ENCODE measurements at regions not wholly inside any gene's neighbourhood (a gene's known extent, or its start where the extent isn't known, plus 50 kb on each side); places are given as distances from the start of the nearest gene placed in this dataset.

GRCh38 chr14:101471723-101472517 is 89.4 kb upstream of the DIO3 start:
- intact Hi-C loops (cut with DNase I) = no loop called here
- peak; percentile 69 for DNase-seq (ENCODE audit: missing footprints)

DNA sequence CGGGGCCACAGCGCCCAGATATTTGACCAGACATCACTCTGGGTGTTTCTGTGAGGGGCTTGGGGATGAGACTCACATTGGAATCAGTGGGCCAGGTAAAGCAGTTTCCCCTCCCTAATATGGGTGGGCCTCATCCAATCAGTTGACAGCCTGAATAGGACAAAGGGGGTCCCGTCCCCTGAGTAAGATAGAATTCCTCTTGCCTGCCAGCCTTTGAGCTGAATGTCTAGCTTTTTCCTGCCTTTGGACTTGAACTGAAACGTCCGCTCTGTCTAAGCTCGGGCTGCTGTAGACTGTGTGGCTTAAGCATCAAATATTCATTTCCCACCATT is 88.8 kb upstream of the DIO3 start:
- intact Hi-C loops (cut with DNase I) = no loop called here
- ATAC-seq = no peak
- no peak for DNase-seq (ENCODE audit: missing footprints)

More at GRCh38 chr14:101471723-101472517, 89.4 kb upstream of the DIO3 start:
- no peak for ATAC-seq

DNA sequence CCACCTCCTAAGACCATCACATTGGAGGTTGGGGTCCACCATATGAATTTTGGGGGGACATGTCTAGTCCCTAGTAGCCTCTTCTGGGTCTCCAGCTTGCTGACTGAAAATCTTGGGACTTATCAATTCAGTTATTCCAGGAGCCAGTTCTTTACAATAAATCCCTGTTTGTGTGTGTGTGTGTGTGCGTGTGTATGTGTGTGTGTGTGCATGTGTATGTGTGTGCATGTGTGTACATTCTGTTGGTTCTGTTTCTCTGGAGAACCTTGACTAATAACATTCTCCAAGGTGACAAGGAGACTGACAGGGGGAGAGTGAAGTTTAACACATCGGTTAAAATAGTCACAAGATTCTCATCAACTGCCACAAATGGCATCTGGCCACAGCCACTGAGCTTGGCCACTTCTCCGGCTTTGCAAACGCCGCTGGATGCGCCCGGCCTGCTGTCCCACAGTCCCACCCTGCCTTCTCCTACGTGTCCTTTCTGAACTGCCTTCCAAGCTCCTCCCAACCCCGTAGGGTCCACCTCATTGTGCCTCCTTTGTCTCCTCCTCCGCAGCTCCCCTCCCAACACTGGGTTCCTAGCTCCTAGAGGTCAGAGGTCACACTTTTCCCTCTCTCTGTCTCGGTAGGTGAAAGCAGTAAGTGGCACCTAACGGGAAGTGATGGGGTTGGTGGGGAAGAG is 88.1 kb upstream of the DIO3 start:
- no peak for DNase-seq (ENCODE audit: missing footprints)
- intact Hi-C loops (cut with DNase I) = no loop called here
- ATAC-seq = no peak

GRCh38 chr14:101473795-101474562 is 87.3 kb upstream of the DIO3 start:
- intact Hi-C loops (cut with DNase I) = no loop called here

GRCh38 chr14:101474563-101475455 is 86.5 kb upstream of the DIO3 start:
- intact Hi-C loops (cut with DNase I) = no loop called here
- ATAC-seq (no peak), DNase-seq (ENCODE audit: missing footprints) (no peak)

More at GRCh38 chr14:101473795-101474562, 87.3 kb upstream of the DIO3 start:
- DNase-seq (ENCODE audit: missing footprints) = no peak
- no peak for ATAC-seq

- intact Hi-C loops (cut with DNase I) = no loop called here
- ATAC-seq (peak; percentile 59), DNase-seq (ENCODE audit: missing footprints) (peak; percentile 73)
These were observed 85.6 kb upstream of the DIO3 start for GRCh38 chr14:101475456-101476257.

GRCh38 chr14:101476258-101476915 is 84.9 kb upstream of the DIO3 start:
- intact Hi-C loops (cut with DNase I) = no loop called here
- DNase-seq (ENCODE audit: missing footprints) (no peak), ATAC-seq (no peak)

DNA sequence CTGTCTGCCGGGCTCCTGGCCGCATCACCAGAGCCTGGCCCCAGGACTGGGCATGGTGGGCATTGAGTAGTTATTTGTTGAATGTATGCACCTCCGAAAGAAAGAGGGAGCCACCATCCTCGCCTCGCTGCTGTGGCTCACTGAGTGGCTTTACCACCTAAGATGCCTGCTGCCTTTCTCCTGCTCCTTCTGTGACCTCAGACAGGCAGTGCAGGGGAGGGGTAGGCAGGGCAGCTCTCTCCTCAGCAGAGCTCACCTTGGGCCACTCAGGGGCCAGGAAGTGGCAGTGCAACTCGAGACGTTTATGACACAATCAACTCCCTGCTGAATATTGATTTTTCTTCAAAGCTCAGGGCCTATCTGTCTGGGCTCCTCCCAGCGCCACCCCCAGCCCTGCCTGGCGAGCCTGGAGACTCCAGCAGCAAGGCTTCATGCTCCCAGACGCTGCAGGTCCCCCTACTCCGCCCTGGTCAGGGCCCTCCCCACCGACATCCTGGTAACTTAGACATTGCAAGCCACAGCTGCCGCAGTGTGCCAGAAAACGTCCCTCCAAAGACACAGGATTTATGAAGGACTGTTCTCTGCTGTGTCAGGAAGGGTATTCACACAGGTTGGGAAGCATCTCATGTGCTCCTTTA is 84.3 kb upstream of the DIO3 start:
- intact Hi-C loops (cut with DNase I) = no loop called here
- no peak for ATAC-seq
- DNase-seq (ENCODE audit: missing footprints) = peak; percentile 30

GRCh38 chr14:101477648-101478047 is 83.6 kb upstream of the DIO3 start:
- ATAC-seq (no peak), DNase-seq (ENCODE audit: missing footprints) (no peak)
- intact Hi-C loops (cut with DNase I) = no loop called here

- intact Hi-C loops (cut with DNase I) = no loop called here
- ATAC-seq (no peak), DNase-seq (ENCODE audit: missing footprints) (no peak)
These were observed 83.2 kb upstream of the DIO3 start for GRCh38 chr14:101478096-101478495.

- intact Hi-C loops (cut with DNase I) = no loop called here
- DNase-seq (ENCODE audit: missing footprints) = no peak
- ATAC-seq = no peak
These were observed 82.4 kb upstream of the DIO3 start for GRCh38 chr14:101478796-101479410.

DNA sequence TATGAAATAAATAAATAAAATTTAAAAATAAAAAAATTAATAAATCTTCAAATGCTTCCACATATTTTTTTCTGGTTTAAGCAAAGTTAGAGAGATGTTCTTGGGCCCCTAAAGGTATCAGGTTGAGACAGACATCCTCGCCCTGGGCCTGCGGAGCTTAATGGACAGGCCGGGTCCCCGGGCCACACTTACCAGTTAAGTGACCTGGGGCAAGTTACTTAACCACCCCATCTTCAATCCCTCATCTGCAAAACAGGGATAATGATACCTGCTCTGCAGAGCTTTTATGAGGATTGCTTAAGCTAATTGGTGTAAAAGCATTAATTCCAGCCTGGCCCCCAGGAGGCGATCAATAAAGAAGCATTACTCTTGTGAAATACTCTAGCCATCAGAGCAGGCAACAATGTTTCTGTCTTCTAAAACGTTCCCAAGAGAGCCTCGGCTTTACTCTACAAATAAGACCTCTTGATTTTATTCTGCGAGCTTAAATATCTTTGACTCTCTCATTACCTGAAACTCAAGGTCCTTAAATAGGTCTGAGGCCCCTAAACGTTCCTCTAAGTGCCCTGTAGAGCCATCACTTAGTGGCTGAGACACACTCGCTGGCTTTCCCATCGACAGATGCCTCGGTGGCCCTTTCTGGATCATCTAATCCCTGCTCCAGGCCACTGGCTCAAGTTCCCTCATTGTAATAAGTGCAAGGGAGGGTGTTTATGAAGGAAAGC is 81.1 kb upstream of the DIO3 start:
- DNase-seq (ENCODE audit: missing footprints) (peak; percentile 20), ATAC-seq (no peak)
- intact Hi-C loops (cut with DNase I) = no loop called here

- DNase-seq (ENCODE audit: missing footprints) = no peak
- intact Hi-C loops (cut with DNase I) = no loop called here
- ATAC-seq = no peak
These were observed 80.4 kb upstream of the DIO3 start for GRCh38 chr14:101480747-101481530.

DNA sequence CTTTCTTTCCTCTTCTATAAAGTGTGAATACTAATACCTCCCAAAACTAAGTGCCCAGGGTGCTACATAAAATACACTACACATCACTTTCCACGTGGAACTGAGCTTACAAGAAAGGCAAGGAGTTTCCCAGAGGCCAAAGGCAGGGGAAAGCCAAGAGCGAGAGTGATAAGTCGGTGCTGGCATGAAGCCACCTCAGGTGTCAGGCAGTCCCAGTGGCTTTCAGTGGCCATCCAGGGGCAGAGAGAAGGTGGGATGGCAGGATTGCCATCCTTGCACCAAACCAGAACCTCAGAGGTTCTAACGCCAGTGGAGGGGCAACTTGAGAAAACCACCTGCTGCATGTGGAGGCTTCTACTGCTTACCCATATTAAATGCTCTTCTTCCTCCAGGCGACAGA is 79.7 kb upstream of the DIO3 start:
- no peak for ATAC-seq

GRCh38 chr14:101482066-101482465 is 79.2 kb upstream of the DIO3 start:
- no peak for ATAC-seq
- no peak for DNase-seq (ENCODE audit: missing footprints)
- intact Hi-C loops (cut with DNase I) = no loop called here

More for the DNA sequence above, 79.7 kb upstream of the DIO3 start:
- intact Hi-C loops (cut with DNase I) = no loop called here
- peak; percentile 64 for DNase-seq (ENCODE audit: missing footprints)

Measured in Right ventricle myocardium inferior (tissue), 1 donor.